ENCODE measurements at regions not wholly inside any gene's neighbourhood (a gene's known extent, or its start where the extent isn't known, plus 50 kb on each side); places are given as distances from the start of the nearest gene placed in this dataset.
A peak's percentile ranks its signal among the peaks of the same experiment; 100 is the strongest.
"Not testable (repeated sequence)": the region's sequence is repeated elsewhere in the genome, so short reads cannot be mapped to it uniquely, and the experiment has no call there.

DNA sequence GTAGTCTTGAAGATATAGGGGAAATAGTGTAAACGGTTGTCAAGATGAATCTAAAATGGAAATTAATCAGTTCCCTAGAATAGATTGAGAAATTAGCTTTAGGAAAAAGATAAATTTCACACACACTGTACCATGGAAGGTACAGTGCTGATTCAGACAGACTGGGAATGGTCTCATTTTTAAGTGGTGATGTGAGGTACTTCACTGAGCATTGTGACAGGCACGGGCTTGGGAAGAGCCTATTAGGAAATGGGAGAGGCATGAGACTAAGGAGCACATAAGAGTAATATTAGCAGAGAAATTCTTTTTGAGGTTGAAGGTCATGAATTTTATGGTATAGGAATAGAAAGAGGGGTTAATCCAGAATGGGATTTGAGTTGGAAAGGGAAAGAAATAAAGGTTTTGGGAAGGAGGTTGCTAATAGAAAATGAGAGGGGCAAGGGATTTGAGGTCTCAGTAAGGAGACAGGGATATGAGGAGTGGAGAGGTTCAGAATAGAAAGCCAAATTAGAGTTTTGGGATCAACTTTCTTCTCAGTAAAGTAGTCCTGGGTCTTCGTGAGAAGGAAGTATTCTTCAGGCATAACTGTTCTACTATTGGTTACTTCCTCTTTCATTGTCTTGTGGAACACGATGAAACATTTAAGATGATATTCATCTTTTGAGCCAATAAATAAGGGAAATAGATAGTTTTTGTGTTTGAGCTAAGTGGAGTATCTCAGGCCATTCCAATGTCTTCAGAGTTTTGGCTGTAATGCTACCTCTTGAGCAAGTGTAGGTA lies 115.0 kb upstream of the FBXO28 start:
- DNase-seq (ENCODE audit: low spot score); intact Hi-C loops (cut with DNase I): not testable (repeated sequence)

DNA sequence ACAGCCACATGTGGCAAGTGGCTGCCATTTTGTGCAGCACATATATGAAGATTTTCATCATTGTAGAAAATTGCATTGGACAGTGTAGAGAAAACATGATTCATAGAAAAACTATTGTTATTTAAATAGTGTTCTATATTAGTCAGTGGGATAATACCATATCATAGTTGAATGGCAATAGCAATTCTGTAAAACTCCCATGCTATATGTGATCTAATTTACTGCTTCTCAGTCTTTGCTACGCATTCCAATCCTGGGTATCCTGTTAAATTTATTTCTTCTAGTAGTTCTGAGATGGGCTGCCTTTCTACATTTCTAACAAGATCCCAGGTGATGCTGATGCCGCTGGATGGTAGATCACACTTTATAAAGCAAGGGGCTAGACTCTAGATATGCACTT lies 117.5 kb upstream of the FBXO28 start:
- intact Hi-C loops (cut with DNase I), result not testable (repeated sequence)

GRCh38 chr1:223992456-223993246 lies 121.3 kb upstream of the FBXO28 start:
- DNase-seq (ENCODE audit: low spot score), result peak; percentile 100
- intact Hi-C loops (cut with DNase I), result not testable (repeated sequence)

More for the DNA sequence above, 117.5 kb upstream of the FBXO28 start:
- DNase-seq (ENCODE audit: low spot score), result not testable (repeated sequence)

DNA sequence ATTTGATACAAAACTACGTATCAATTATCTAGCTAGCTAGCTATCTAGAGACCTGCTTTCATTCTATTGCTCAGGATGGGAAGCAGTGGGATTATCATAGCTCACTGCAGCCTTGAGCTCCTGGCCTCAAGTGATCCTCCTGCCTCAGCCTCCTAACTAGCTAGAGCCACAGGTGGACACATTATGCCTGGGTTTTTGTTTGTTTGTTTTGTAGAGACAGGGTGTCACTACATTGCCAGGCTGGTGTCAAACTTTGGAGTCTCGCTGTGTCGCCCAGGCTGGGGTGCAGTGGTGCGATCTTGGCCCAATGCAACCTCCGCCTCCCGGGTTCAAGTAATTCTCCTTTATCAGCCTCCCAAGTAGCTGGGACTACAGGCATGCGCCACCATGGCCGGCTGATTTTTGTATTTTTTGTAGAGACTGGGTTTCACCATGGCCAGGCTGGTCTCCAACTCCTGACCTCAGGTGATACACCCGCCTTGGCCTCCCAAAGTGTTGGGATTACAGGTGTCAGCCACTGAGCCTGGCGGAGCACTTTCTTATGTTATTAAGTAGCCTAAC lies 122.5 kb upstream of the FBXO28 start:
- intact Hi-C loops (cut with DNase I); DNase-seq (ENCODE audit: low spot score): not testable (repeated sequence)

- intact Hi-C loops (cut with DNase I); DNase-seq (ENCODE audit: low spot score): not testable (repeated sequence)
Measured at GRCh38 chr1:223961985-223962384, 116.2 kb upstream of the TP53BP2 start.

DNA sequence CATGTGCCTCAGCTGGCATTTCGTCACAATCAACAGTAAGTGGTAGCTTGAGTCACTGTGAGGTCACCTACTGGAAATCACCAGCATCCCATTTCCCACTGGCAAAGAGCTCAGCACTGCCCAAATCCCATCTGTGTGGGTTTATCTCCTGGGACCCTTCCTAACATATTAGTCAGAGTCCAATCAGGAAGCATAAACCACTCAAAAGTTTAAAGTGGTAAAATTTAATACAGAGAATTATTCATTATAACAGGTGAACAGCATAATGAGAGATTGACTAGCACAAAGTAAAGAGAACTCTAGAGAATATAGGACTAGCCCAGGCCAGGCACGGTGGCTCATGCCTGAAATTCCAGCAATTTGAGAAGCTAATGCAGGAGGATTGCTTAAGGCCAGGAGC lies 107.1 kb upstream of the TP53BP2 start:
- intact Hi-C loops (cut with DNase I); DNase-seq (ENCODE audit: low spot score): not testable (repeated sequence)

GRCh38 chr1:223951551-223951950 lies 105.8 kb upstream of the TP53BP2 start:
- intact Hi-C loops (cut with DNase I); DNase-seq (ENCODE audit: low spot score): not testable (repeated sequence)

DNA sequence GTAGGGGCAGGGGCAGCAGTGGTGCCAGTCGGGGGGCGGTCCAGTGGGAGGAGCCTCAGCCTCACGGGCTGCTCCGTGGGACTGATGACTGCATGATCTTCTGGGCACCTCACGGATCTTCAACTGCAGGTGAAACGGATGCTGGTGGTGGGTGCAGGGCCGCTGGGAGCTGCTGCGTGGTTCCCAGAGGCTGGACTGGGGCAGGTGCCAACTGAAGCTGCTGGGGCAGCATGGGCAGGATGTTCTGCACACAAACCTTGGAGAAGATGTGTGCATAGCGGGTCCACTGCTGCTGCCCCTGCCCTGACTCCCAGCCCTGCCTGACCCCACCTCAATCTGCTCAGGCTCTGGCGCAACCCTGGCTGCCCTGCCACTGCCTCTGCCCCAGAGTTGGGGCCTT lies 104.2 kb upstream of the TP53BP2 start:
- intact Hi-C loops (cut with DNase I), result not testable (repeated sequence)

DNA sequence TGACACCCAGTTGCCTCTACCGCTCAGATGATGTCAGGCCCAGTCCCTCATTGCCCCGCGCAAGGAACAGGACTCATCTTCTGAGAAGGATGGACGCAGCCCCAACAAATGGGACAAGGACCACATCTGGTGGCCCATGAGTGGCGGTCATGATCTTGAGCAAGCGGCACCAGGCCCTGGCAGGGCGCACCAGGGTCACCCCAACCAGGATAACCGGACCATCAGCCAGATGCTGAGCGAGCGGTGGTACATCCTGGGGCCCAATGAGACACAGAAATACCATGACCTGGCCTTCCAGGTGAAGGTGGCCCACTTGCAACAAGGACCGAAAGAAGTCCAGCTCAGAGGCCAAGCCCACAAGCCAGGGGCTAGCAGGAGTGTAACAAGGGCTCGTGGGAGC lies 102.3 kb upstream of the TP53BP2 start:
- peak; percentile 57 for DNase-seq (ENCODE audit: low spot score)
- intact Hi-C loops (cut with DNase I), result not testable (repeated sequence)

More for the DNA sequence above, 104.2 kb upstream of the TP53BP2 start:
- DNase-seq (ENCODE audit: low spot score), result peak; percentile 54

- DNase-seq (ENCODE audit: low spot score); intact Hi-C loops (cut with DNase I): not testable (repeated sequence)
Measured at GRCh38 chr1:223936592-223936991, 90.8 kb upstream of the TP53BP2 start.

DNA sequence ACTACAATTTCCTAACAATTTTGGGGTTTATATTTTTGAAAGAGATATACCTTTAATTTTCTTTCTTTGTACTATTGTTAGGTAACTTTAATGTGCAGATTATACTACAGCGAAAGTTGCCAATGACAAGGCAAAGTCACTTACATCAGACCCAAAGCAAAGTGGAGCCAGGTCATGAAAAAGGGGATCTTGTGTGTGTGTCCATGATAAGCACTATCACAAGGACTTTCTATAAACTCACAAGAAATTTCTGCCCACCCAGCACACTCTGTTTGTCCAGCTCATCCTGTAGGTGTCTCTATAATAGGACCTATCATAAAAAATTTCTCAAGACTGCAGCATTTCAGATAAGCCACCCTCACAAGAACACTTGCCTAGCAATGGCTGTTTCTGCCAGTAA lies 85.7 kb upstream of the TP53BP2 start:
- intact Hi-C loops (cut with DNase I); DNase-seq (ENCODE audit: low spot score): not testable (repeated sequence)

GRCh38 chr1:223920805-223921204 lies 75.1 kb upstream of the TP53BP2 start:
- DNase-seq (ENCODE audit: low spot score); intact Hi-C loops (cut with DNase I): not testable (repeated sequence)

GRCh38 chr1:223915476-223915875 lies 69.7 kb upstream of the TP53BP2 start:
- intact Hi-C loops (cut with DNase I); DNase-seq (ENCODE audit: low spot score): not testable (repeated sequence)

- intact Hi-C loops (cut with DNase I); DNase-seq (ENCODE audit: low spot score): not testable (repeated sequence)
Measured at GRCh38 chr1:223913715-223914114, 68.0 kb upstream of the TP53BP2 start.

DNA sequence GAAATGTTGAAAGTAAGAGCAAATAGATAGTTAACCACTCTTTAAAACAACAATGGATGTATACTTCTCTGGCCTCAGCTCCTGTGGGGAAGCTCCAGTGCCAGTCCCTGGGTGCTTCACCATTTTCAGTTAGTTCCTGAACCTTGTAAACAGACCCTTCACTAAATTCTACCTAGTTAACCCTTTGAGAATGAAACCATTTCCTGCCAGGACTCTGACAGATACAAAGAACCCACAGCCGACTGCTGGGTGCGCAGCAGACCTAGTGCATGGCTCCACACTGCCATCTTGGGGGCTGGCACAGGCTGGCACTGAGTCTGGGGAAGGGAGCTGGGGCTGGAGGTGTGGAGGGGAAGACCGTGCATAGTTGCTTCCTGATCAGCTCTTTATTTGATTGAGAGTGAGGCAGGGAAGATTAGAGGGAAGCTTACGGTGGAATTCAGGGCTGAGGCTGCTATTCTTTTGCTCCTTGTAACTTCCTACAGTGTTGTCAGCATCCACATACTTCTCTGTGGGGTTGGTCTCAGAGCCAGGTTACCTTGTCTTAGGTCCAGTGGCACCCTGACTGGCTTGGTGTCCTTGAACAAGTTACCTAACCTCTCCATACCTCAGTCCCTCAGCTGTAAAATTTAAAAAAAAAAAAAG lies 62.3 kb upstream of the TP53BP2 start:
- intact Hi-C loops (cut with DNase I); DNase-seq (ENCODE audit: low spot score): not testable (repeated sequence)

- intact Hi-C loops (cut with DNase I); DNase-seq (ENCODE audit: low spot score): not testable (repeated sequence)
Measured at GRCh38 chr1:223903221-223903620, 57.5 kb upstream of the TP53BP2 start.

- intact Hi-C loops (cut with DNase I); DNase-seq (ENCODE audit: low spot score): not testable (repeated sequence)
Measured at GRCh38 chr1:223899775-223900174, 54.0 kb upstream of the TP53BP2 start.

- intact Hi-C loops (cut with DNase I); DNase-seq (ENCODE audit: low spot score): not testable (repeated sequence)
Measured at GRCh38 chr1:223897097-223897496, 51.4 kb upstream of the TP53BP2 start.

DNA sequence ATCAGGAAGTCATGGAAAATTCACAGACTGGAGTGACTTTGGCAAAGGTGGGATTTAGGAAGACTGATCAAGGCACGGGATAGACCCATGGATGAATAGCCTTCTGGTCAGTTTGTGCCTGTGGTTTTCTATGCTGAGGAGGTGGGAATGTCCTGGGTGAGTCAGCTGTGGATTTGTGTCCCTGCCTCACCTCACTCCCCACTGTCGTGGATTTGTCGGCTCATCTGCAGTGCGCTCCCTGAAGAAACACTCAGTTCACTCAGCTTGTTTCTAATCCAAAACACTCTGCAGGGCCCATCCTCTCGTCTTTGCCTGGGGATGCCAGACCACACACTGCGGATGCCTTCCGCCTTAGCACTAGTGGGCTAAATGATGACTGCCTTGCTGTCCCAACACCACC lies 50.2 kb upstream of the TP53BP2 start:
- DNase-seq (ENCODE audit: low spot score); intact Hi-C loops (cut with DNase I): not testable (repeated sequence)

Data from posterior vena cava (tissue), 2 donors.